CMK (cell line): ENCODE measurements at regions not wholly inside any gene's neighbourhood (a gene's known extent, or its start where the extent isn't known, plus 50 kb on each side); places are given as distances from the start of the nearest gene placed in this dataset.

Experiments used
- DNase-seq: peaks from one replicate; pipeline ENCODE4 v3.0.0-alpha.2; 2010; ENCODE audit warnings: low read depth

DNA sequence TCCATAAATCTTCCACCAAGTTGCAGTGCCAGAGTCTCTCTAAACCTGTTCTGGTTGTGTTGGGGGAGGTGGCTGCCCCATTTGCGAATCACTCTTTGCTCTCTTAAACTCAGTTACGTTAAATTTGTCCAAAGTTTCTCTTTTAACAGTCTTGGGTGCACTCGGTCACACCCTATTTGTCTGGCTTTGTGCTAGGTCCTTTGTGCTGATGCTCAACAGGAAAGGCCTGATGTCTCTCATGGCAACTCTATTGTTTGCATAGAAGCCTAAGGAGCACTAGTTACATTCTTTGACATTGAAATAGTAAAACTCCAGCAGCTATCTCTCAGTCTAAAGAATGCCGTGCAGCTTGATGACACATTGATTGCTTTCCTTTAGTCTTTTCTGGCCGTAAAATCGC, 105.1 kb downstream of the TRMT11 start:
- no peak for DNase-seq

- no peak for DNase-seq
Observed at GRCh38 chr6:126093108-126093507, 106.8 kb downstream of the TRMT11 start.

DNA sequence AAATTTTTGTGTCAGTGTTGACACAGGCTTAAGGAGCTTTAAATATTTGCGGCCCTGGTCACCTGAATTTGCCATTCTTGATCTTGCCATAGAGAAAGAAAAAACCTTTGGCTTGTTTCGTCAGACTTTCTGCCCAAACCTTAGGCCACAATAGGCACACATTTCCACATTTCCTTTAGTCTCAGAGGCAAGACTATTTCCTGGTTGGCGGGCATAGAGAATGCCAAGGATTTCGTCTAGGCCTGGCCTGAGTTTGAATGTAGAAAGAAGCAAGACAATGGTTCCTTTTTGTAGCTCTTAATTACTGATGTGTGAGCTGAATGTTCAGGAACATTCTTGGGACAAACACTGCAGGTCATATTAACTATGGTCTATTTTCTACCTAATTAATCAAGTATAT, 108.1 kb downstream of the TRMT11 start:
- DNase-seq: no peak

GRCh38 chr6:126100386-126100785, 114.0 kb downstream of the TRMT11 start:
- no peak for DNase-seq

- DNase-seq: no peak
Observed at GRCh38 chr6:126102358-126102757, 116.0 kb downstream of the TRMT11 start.

DNA sequence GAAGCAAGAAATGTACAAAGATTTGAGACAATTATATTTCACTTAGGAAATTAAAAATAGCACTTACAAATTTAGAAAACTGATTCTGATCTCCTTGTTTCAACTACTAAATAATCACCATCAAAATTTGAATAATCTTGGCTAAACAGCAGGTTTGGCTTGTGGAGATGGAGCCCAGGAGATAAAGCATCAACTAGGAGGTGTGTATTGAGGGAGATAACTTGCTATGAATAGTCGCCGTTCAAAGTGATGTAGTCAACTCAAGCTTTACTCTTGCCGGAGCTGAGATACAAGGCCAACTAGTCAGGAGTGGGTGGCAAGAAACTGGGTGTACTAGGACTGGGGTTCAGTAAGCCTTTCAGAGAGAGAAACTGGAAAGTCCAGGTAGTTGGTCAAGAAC, 117.7 kb downstream of the TRMT11 start:
- no peak for DNase-seq

DNA sequence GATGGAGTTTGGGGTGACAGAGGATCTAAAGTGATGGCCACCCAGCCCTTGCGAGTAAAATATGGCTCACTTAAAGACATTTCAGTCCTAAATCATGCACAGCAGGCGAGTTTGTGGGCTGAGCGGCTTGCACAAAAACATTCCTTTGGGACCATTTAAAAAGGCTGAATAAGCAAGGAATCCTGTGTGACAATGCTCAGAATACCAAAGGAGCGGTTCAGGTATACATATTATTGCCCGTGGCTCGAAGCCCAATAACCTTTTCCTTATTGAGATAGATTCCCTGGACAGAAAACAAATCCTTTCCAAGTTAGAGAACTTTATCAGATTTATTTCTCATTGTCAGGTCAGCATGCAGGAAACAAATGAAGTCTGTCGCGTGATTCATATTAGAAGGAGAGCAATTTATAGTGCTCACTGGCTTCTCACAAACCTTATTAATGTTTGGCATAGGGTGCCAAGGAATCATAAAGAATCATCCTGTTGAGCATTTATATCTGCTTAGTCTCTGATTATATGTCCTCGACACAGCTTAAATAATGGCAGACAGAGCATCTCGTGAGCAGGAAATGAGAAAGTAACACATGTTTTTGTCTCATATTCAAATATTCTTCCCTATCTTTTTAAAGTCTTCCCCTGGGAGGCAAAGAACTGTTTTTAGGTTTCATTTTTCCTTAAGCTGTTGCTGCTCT, 121.3 kb downstream of the TRMT11 start:
- DNase-seq: no peak

- DNase-seq: no peak
Observed at GRCh38 chr6:126110512-126111270, 124.4 kb downstream of the TRMT11 start.

DNA sequence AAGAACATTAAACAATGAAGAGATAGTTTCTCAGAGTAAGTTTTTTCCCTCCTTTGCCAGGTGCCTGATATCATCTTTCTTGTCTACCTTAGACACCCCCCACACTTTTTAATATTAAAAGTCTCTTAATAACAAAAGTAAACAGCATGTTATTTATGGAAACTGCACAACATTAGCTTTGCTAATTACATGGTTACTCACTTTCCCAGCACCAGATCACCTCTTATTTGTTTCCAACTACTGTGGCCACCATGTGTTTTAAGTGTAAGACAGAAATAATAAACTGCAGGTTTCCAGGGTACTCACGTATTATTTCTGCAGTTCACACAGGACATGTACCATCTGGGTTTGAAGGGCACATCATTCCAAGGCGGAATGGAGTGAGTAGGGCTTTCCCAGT, 125.0 kb downstream of the TRMT11 start:
- no peak for DNase-seq

- DNase-seq: no peak
Observed at GRCh38 chr6:126112171-126112632, 125.9 kb downstream of the TRMT11 start.

DNA sequence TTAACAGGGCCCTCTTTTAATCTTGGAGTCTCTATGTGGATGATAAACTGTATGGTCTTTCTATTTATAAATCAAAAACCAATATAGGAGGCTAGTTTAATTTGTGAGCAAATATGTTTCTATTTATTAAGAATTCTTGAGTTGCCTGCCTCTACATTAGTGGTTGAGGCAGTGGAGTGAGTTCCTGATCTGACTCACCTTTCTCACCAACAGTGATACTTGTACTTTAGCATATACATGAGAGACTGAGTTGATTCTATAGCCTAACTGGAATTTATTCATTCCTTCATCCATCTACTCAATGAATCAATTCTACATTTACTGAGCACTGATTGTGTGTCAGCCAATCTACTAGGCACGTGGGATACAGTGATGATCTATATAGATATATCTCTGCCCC, 126.9 kb downstream of the TRMT11 start:
- no peak for DNase-seq

GRCh38 chr6:126117251-126117650, 130.9 kb downstream of the TRMT11 start:
- no peak for DNase-seq

DNA sequence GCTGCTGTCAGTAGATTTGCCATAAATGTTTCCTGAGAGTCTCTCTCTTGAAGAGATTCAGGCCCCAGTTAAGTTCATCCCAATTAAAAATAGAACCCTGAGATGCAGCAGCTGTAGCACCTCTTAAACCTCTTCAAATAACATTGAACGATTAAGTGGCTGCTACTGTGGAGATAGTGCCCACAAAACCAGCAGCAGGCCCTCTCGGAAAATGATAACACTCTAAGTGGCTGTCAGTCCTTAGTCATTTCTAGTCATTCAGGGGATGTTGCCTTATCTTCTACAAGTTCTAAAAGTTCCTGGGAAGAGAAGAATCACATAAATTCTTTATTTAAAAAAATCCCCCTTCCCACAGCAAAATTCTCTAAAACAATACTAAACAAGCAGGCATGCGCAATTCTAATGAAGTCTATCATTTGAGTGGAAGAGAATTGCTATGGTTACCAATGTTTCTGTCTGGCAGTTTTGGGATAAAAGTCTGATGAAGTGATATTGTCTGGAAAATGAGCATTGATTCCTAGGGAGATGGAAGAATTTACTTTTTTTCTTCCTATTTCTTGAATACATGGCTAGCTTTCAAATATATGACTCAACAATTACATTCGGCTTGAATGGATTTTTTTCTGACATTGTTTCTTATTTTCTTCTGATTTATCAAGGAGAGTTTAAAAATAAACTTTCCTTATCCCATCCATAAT, 131.9 kb downstream of the TRMT11 start:
- peak; percentile 30 for DNase-seq

- DNase-seq: no peak
Observed at GRCh38 chr6:126118936-126119335, 132.6 kb downstream of the TRMT11 start.

DNA sequence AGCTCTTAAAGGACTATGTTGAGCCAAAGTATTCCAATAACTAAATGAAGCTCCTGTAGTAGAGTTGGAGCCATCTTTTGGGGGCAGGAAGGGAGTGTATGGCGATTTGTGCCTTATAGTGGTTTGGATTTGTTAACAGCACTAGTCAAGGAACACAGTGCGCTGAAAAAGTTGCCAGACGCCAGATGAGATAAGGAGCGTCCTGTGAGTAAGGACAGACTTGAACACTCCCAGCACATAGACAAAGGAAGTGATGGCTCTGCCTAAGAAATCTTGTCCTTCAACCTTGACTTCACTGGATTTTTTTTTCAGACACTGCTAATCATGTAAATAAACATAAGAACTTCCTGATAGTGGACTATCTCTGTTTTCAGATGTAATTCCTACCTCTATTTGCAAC, 136.9 kb downstream of the TRMT11 start:
- peak; percentile 81 for DNase-seq

DNA sequence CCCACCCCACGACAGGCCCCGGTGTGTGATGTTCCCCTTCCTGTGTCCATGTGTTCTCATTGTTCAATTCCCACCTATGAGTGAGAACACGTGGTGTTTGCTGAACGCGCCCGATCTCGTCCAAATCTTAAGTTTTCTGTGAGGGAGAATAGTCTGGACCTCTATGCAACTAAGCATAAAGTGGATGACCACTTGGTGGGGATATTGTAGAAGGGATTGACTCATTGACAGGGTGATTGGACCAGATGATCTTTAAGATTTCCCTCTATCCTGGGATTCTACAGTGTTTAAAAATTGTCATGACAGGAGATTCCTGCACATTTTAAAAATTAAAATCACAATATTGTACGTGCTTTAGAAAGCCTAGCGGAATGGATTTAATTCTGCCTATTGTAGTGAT, 141.3 kb downstream of the TRMT11 start:
- no peak for DNase-seq

- DNase-seq: no peak
Observed at GRCh38 chr6:126131246-126131645, 144.9 kb downstream of the TRMT11 start.

DNA sequence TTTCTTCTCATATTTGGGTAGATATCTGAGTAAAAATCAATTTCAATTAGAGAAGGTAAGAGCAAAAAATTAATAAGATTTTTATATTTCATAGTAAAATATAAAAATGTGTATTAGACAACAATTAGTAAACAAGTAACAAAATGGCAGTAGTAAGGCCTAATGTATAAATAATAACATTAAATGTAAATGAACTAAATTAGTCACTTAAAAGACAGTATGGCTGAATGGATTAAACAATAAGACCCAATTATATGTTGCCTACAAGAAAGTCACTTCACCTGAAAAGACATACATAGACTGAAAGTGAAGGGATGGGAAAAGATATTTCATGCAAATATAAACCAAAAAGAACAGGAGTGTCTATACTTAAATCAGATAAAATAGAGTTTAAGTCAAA, 147.6 kb downstream of the TRMT11 start:
- no peak for DNase-seq

GRCh38 chr6:126134491-126134890, 148.2 kb downstream of the TRMT11 start:
- no peak for DNase-seq

DNA sequence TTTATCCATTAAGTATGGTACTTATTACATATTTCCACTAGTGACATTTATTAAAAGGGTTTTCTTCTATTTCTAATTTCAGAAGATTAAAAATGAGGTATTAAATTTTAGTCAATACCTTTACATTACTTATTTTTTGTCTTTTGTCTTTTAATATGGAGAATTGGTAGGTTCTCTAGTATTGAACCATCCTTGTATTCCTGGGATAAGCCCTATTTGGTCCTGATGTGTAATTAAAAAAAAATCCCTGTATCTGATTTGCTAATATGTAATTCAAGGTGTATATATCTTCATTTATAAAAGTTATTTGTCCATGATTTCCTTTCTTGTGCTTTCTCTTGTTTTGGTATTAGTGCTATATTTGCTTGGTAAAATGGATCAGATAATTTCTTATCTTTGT, 153.7 kb downstream of the TRMT11 start:
- DNase-seq: no peak

- no peak for DNase-seq
Observed at GRCh38 chr6:126143761-126144251, 157.5 kb downstream of the TRMT11 start.

DNA sequence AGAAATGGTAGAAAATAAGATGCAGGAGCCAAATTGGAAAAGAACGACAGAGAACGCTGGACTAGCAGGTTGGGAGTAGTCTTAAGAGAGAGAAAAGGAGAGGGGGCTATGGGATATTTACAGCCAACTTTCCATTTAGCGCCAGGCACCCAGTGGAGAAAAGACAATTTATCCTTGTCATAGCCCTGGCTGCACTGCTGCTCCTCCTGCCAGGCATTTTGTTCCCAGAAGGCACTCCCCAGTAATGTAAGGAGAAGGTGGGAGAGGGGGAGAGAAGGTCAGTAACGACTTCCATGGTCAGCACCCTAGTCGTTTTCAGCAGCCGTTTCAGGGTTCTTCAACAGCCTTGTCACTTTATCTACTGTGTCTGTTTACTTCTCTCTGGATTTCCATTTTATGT, 159.0 kb downstream of the TRMT11 start:
- no peak for DNase-seq

GRCh38 chr6:126147291-126147815, 161.0 kb downstream of the TRMT11 start:
- DNase-seq: no peak
